SK-N-SH (cell line): ENCODE measurements at regions not wholly inside any gene's neighbourhood (a gene's known extent, or its start where the extent isn't known, plus 50 kb on each side); places are given as distances from the start of the nearest gene placed in this dataset.

ENCODE experiments used
- CTCF ChIP-seq: fragments of 200-600 bp; sonication (generic); IDR thresholded peaks from 2 replicates; pipeline ENCODE4 v1.6.1; 2017; ENCODE audit warnings: antibody characterized with exemption, mild to moderate bottlenecking, moderate library complexity
- EZH2phosphoT487 ChIP-seq: fragments of 200-600 bp; sonication (generic); IDR thresholded peaks from 2 replicates; pipeline ENCODE4 v1.6.1; 2017; ENCODE audit warnings: low read depth, mixed run types, mild to moderate bottlenecking, antibody characterized with exemption, moderate library complexity, borderline replicate concordance
- GABPA ChIP-seq: IDR thresholded peaks from 2 replicates; pipeline ENCODE4 v1.4.0; 2012; ENCODE audit warnings: low read depth, mild to moderate bottlenecking

- TF ChIP-seq CTCF (no peak), GABPA (no peak), EZH2phosphoT487 (no peak)
Observed at GRCh38 chr4:114273238-114273637, 293.8 kb upstream of the ARSJ start.
